Fibroblast of peridontal ligament (primary cell): ENCODE measurements at regions not wholly inside any gene's neighbourhood (a gene's known extent, or its start where the extent isn't known, plus 50 kb on each side); places are given as distances from the start of the nearest gene placed in this dataset.
"Not testable (repeated sequence)": the region's sequence is repeated elsewhere in the genome, so short reads cannot be mapped to it uniquely, and the experiment has no call there.

Experiments used
- DNase-seq: peaks from one replicate; pipeline ENCODE4 v3.0.0-alpha.2; 2010; ENCODE audit errors: extremely low read depth

- DNase-seq, result no peak
Measured at GRCh38 chrX:128781506-128781905, 729.3 kb upstream of the ACTRT1 start.

- DNase-seq, result no peak
Measured at GRCh38 chrX:128780934-128781333, 728.7 kb upstream of the ACTRT1 start.

DNA sequence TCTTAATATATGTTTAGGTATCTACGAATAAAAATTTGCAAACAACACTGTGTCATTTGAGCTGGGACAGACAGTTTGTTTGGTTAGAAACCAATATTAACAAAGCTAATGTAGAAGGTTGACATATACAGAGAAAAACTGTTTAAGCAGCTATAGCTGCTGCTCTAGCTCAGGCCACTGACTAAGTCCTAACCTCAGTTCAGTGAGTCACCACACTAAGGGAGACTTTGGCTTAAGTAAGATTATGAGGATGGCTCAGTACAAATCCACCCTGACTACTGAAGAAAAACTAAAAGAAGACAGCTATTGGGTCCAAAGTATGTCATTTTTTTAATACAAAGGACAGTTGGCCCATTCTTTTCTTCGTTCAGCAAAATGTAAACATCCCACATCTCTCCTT, 717.3 kb upstream of the ACTRT1 start:
- DNase-seq, result no peak

GRCh38 chrX:128759745-128760144, 707.5 kb upstream of the ACTRT1 start:
- no peak for DNase-seq

DNA sequence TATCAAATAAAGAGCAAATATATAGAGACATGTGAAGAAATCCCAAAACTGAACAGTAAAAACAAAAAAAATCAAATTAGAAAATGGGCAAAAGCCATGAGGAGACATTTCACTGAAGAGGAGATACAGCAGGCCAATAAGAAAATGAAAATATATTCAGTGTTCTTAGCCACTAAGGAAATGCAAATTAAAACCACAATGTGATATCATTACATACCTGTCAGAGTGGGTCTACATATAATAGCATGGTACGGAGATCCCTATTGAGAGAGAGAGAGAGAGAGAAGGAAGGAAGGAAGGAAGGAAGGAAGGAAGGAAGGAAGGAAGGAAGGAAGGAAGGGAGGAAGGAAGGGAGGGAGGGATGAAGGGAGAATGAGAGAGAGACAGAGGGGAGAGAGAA, 707.0 kb upstream of the ACTRT1 start:
- DNase-seq, result no peak

GRCh38 chrX:128754130-128754529, 701.9 kb upstream of the ACTRT1 start:
- no peak for DNase-seq

DNA sequence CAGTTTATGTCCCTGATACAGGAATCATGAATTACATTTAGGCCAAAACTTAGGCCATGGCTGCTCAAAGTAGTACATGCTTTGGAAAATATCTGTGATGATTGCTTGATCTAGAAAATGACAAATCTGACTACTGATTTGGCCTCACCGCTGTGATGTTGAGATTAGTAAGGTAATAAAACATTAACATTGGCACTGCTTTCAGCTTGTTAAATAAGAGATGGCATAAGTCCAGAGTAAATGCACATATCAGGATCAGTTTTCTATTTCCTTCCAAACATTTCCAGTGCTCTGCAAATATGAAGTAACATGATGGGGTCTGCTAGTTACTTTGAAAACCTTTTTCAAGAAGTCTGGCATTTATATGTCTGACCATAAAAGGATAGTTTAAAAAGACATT, 687.3 kb upstream of the ACTRT1 start:
- DNase-seq, result no peak

DNA sequence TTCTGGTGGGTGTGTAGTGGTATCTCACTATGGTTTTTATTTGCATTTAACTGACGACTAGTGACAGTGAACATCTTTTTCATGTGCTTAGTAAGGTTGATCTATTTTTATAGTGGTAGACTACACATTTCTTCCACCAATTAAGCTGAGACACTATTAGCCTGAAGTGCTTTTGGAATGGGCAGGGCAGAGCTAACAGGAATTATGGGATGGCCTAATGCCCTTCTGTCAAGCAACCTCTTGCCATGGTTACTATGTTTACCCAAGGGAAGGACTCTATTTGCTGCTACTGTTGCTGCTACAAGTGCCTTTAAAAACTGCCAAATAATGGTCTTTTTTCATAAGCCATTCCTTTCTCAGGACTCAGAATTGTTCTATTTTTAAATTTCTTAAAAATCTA, 676.7 kb upstream of the ACTRT1 start:
- no peak for DNase-seq

DNA sequence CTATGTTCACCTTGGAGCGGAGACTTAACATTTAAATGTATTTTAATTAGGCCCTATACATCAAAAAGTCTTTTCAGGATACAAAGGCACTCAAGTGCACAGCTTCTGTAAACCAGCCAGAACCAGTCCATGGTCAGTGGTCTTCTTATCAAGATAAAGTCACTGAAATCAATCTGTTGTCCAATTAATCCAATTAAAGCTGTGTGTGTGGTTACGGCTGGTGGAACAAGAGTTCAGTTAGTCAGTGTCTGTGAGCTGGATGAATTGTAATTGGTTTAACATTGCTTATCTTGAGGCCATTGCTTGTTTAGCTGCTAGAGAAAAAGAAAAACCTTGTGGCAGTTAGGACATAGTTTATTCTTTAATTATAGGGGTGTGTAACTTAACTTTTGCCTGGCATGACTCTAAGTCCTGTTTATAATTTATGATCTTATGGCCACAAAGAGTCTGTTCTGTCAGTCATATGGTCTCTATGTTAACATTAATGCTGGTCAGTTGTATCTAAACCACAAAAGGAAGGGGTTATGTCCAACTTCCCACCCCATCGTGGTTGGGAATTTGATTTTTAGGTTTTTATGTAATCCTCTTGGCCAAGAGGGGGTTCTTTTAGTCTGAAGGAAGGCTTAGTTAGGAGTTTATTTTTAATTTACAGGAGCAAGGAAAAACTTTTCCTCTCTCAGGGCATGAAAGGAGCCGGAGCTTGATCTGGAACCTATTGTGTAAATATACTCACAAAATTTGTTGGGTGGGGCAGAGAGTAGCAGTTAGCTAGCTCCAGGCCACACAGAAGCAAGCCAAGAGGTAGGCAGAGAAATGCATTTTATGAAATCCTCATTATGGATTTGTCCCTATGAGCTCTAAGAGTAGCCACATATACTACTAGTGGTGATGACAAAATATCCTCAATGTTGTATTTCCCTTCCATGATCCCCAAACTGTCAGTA, 665.7 kb upstream of the ACTRT1 start:
- no peak for DNase-seq

DNA sequence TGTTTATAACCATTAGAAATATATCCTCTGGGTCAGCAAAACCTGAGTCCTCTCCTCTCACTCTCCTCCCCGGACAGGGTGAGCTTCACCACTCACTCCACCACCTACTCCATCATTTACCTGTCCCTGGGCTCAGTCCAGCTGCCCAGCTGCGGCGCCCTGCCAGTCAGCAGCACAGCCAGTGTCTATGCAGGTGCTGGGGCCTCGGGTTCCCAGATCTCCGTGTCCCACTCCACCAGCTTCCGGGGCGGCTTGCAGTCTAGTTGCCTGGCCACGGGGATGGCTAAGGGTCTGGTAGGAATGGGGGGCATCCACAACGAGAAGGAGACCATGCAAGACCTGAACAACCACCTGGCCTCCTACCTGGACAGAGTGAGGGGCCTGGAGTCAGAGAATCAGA, 662.2 kb upstream of the ACTRT1 start:
- no peak for DNase-seq

DNA sequence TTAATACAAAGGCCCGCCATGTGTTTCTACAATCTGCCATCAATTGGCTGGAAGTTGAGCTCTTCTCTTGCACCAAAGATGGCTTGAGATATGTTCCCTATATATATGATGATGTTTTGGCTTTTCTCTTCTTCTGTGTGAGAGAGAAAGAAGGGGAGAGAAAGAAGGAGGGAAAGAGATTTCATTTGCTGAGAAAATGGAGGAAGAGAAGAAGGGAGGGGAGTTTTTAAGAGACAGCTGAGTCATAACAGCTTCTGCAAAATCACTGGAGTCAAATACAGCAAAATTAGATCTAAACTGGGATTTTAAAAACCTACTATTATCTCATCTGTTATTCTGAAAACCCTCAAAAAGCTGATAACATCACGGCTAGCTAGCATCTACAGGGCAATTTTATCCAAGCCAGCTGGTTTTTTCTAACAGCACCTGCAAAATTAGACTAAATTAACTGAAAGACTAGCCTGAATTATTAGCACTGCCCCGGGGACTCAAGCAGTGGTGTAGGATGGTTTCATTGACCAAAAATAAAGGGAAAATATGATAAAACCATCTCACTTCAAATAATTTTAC, 647.6 kb upstream of the ACTRT1 start:
- DNase-seq, result no peak

- DNase-seq, result no peak
Measured at GRCh38 chrX:128698573-128699181, 646.5 kb upstream of the ACTRT1 start.

DNA sequence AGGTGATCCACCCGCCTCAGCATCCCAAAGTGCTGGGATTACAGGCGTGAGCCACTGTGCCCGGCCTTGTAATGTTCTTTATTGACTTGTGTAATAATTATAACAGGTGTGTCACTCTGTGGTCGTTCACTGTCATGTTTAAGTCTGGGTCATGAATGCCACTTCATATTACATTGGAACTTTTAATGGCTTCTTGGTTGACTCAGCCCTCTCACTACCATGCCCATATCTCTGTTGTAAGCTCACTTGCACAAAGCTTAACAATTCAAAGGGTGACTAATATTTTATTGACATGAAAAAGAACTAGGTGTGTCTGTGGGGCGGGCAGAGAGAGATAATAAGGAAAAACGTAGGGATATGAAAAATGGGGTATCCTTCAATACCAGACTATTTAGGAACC, 639.7 kb upstream of the ACTRT1 start:
- no peak for DNase-seq

DNA sequence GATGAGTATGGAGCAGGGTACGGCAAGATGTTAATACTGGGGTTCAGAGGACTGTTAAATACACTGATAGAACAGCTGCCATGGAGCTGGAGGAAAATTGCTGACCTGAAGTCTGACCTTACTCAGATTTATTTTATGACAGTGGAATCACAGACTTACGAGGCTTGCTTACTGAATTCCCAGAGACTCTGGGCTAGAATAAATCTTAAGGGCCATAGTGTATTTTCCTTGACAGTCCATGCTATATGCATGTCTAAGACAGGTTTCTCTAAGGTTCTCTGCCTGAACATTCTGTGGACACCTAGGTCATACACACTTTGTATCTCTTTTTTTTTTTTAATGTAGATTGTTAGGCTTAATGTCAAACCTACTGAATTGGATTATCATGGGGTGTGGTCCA, 633.2 kb upstream of the ACTRT1 start:
- DNase-seq, result no peak

- DNase-seq, result no peak
Measured at GRCh38 chrX:128676651-128677050, 624.4 kb upstream of the ACTRT1 start.

GRCh38 chrX:128674326-128675086, 622.3 kb upstream of the ACTRT1 start:
- not testable (repeated sequence) for DNase-seq

DNA sequence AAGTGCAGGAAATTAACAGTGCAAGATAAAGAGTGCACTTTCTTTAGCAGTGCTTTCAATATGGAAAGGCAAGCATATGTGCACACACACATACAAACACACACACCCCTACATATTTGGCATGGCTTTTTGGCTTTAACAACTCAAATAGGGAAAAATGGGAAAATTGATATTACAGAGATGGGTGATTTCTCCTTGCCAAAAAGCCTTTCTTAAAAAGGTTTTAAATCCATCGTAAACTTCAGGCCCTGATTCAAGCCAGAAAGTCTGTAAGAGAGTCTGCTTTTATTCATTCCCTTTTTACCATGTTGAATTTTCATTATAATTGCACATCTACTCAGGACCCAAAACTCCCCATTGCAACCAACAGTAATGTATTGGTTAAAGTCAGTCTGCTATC, 612.0 kb upstream of the ACTRT1 start:
- no peak for DNase-seq

DNA sequence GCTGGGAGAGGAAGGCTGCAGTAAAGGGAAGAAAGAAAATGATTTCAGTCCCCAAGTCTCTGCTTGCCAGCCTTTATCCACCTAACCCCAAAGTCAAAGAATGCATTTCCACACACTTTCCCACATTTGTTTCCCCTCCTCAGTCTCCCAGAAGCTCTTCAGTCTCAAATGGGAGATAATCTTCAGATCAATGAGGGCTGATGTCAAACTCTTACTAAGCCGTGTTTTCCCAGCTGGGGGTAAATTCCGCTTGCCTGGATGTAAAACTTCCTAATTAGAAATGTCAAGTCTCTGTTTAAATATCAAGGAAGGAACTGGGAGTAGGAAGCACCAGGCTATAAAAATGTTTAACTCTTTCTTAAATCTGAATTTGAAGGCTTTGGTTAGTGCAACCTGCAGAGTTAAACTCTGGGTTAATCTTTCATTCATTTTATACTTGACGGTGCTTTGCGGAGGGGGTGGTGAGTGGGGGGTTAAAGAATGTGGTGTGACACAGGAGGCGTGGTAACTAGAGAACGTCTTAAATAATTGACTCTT, 601.4 kb upstream of the ACTRT1 start:
- DNase-seq, result no peak

DNA sequence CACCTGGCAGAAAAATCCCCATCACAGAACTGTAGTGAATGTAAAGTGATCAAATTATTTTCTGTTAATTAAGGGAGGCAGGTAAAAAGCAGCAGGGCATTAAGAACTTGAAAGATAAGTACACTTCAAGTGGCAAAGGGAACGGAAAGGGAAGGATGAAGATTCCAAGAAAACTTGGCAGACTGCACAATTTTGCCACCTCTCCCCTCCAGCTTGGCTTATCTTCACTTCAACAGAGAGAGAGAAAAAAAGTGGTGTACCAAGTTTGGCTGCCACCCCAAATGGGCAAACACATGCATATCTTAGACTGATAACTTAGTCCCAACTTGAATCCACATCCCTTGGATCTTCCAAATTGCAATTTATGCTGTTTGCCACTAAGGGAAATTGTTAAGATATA, 598.1 kb upstream of the ACTRT1 start:
- no peak for DNase-seq

- no peak for DNase-seq
Measured at GRCh38 chrX:128634754-128635153, 582.6 kb upstream of the ACTRT1 start.

DNA sequence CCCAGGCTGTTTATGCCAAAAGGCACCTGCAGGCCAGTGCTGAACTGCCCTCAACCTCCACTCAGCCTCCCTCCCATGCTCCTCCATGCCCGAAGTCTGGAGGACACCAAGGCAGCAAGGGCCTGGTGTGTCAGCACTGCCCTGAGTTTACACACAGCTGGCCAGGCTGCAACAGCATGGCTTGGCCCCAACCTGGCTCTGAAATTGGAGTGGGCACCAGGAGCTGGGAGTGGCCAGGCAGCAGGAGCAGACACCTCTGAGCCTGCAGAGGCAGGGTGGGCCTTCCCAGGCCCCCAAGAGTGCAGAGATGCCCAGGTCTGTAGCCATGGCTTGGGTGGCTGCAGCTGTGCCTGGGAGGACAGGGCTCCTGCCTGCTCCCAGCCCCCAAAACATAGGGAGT, 571.2 kb upstream of the ACTRT1 start:
- no peak for DNase-seq

- no peak for DNase-seq
Measured at GRCh38 chrX:128622296-128622695, 570.1 kb upstream of the ACTRT1 start.
